Left cardiac atrium (tissue), 4 donors: ENCODE measurements at regions not wholly inside any gene's neighbourhood (a gene's known extent, or its start where the extent isn't known, plus 50 kb on each side); places are given as distances from the start of the nearest gene placed in this dataset.

Experiments
- ATAC-seq, 2 donors: fragments of 200-7000 bp; cut with Tn5 transposase; one replicate each; pipeline ENCODE4 v1.9.1; 2020; ENCODE audit warnings: mild to moderate bottlenecking in 2 of 2, moderate library complexity in 2 of 2
- DNase-seq: peaks from one replicate; pipeline ENCODE4 v3.0.0-alpha.2; 2020
- intact Hi-C, 2 donors: fragments of 100-400 bp; cut with DNase I; formaldehyde crosslinking; loops; one replicate each; pipeline versions ENCODE4 v1.14.1 to v1.15.1; 2022 to 2023
- donor health status: DM: no; HTN: yes; CAD: no.
- donor health status: DM: no; HTN: yes; CAD: no; lungs with severe emphysema.
- donor health status: DM: yes; HTN: yes; CAD: no.
- donor health status: Dilated cardiomyopathy.

GRCh38 chr5:23284656-23285055, 222.8 kb upstream of the PRDM9 start:
- no peak for ATAC-seq
- intact Hi-C loops = no loop called here
- DNase-seq = no peak

- DNase-seq (no peak), ATAC-seq (no peak)
- intact Hi-C loops = no loop called here
These were observed 233.2 kb upstream of the PRDM9 start for GRCh38 chr5:23274171-23274570.

- no peak for DNase-seq
- intact Hi-C loops = no loop called here
- ATAC-seq = no peak
These were observed 237.4 kb upstream of the PRDM9 start for GRCh38 chr5:23269981-23270380.

GRCh38 chr5:23268136-23268535, 239.3 kb upstream of the PRDM9 start:
- DNase-seq (no peak), ATAC-seq (no peak)
- intact Hi-C loops = no loop called here

GRCh38 chr5:23260621-23261020, 246.8 kb upstream of the PRDM9 start:
- intact Hi-C loops = no loop called here
- ATAC-seq = no peak
- no peak for DNase-seq

DNA sequence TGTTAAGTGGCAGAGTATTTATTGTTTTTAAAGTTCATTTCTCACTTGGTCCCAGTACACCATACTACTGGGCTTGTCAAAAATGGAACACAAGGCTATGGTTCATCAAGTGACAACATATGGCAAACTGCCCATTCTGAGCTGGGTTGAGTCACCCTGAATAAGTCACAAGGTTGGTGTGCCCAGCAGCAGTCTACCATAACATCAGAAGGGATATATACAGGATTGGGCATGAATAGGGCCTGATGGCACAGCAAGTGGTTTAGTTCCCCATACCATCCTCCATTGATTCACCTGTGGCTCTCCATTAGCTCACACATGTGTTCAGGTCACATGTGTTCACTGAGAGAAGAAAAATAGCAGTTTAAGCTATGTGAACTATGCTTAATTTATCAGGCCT, 249.8 kb upstream of the PRDM9 start:
- DNase-seq = no peak
- ATAC-seq = no peak
- intact Hi-C loops = no loop called here

DNA sequence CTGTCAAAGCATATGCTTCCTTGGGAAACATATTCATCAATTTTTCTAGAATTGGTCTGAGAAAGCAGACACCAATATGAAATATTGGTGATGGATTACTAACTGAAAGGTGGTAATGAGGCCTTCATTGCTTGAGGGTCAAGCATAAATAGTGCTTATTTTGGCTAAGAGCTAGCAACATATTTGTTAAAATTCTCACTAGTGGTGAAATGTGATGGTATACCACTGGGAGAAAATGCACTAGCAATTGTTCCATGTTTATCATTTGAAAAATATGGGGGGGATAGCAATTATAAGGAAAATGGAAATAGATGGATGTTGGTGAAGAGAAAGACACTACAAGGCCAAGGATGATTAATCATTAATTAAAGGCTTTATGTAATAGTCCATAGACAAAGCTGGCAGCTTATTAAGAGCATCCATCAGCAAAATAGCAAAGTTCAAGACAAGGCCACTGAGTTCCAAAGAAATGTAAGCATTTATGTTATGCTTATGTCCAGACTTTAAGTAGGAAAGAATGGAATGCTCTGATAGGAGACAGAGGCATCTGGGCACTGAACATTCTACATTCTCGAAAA, 253.7 kb upstream of the PRDM9 start:
- ATAC-seq (no peak), DNase-seq (no peak)
- intact Hi-C loops = no loop called here

- intact Hi-C loops = no loop called here
- no peak for ATAC-seq
- DNase-seq = no peak
These were observed 264.5 kb upstream of the PRDM9 start for GRCh38 chr5:23242891-23243290.

DNA sequence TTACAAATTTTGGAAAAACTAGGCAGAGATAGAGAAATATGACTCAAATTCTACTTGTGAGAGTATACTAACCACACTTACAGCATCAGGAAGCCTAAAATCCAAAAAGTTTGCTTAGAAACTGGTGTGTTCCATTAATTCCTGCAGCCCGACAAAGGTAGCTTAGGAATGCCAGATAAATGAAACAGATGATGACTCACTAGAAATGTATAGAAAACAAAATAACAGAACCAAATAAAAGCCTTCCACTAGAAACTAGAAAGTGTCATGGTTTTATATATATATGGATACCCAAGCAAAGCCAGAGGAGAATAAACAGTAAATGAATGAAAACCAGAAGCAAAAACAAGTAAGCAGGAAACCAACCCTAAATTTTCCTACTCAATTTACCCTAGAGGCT, 272.2 kb upstream of the PRDM9 start:
- ATAC-seq = no peak
- no peak for DNase-seq
- intact Hi-C loops = no loop called here

DNA sequence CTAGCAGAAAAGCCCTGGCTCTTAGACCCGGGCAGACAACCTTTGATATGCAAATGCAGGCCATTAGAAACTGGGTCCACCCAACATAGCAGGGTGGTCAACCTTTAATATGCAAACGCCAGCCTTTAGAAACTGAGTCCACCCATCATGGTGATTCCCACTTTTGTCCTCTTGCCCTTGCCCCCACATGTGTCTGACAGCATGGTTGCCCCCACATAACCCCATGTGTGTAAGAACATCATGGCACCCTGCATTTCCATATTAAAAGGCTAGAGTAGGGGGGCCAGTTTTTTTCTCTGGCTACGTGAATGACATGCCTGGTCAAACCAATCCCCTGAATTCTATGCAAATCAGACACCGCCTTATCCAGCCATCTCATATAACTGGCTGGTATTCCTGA, 273.2 kb upstream of the PRDM9 start:
- DNase-seq = no peak
- intact Hi-C loops = no loop called here
- no peak for ATAC-seq

DNA sequence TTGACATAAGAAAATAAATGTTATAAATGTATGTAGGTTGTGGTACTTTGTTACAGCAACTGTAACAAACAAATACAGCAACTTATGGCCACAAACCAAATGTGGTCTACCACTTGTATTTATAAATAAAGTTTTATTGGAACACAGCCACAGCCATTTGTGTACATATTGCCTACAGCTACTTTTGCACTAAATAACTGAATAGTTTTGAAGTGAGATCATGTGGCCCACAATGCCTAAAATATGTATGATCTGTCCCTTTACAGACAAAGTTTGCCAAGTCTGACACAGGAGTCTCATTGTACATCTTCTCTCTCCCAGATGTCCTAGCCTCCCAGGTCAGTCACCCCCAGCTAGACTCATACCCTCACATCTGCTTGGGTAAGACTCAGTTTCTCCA, 283.6 kb upstream of the PRDM9 start:
- intact Hi-C loops = no loop called here
- no peak for ATAC-seq
- no peak for DNase-seq

DNA sequence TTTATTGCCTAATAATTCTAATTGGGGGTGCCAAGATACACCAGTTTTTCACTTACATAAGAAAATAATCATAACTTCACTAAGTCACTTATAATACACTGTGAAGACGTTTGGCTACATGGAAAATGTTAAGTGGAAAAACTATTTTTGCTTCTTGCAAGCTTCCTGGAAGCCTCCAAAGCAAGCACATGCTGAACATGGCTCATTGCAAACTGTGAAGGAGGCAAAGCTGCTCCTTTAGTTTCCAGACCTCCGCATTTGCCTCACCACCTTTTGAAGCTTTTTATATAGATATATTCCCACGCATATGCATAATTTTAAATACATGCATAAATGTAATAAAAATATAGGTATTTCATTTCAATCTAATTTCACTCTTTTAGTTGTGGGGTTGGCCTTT, 285.6 kb upstream of the PRDM9 start:
- DNase-seq = no peak
- intact Hi-C loops = no loop called here

DNA sequence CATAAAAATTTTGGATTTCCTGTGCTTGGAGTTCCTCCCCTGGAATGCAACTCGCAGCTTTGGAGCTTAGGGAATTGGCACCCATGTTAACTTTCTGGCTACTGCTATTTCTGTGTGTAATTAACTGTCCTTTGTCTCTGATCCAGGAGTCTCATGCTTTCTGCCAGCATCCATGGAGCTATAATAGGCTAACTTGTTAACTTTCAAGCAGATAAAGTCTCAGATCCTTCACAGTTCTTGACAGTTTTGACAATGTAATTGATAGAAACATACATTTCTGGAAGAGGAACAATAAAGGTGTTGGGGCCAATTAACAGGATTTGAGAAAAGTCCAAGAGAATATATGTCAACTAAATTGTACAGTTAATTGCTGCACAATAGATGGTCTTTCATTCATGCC, 290.2 kb upstream of the PRDM9 start:
- ATAC-seq = no peak
- intact Hi-C loops = no loop called here
- DNase-seq = no peak

More for the DNA sequence above, 285.6 kb upstream of the PRDM9 start:
- ATAC-seq = no peak

GRCh38 chr5:23216345-23216744, 291.1 kb upstream of the PRDM9 start:
- ATAC-seq = no peak

GRCh38 chr5:23208959-23209431, 298.4 kb upstream of the PRDM9 start:
- peak in 1 of 2 donors; percentile 27 for ATAC-seq
- intact Hi-C loops = no loop called here
- DNase-seq = no peak

More at GRCh38 chr5:23216345-23216744, 291.1 kb upstream of the PRDM9 start:
- no peak for DNase-seq
- intact Hi-C loops = no loop called here

GRCh38 chr5:23204111-23204510, 303.3 kb upstream of the PRDM9 start:
- intact Hi-C loops = no loop called here
- DNase-seq (no peak), ATAC-seq (no peak)

GRCh38 chr5:23169660-23170416, 316.7 kb upstream of the CDH12 start:
- DNase-seq (no peak), ATAC-seq (no peak)
- intact Hi-C loops = no loop called here

DNA sequence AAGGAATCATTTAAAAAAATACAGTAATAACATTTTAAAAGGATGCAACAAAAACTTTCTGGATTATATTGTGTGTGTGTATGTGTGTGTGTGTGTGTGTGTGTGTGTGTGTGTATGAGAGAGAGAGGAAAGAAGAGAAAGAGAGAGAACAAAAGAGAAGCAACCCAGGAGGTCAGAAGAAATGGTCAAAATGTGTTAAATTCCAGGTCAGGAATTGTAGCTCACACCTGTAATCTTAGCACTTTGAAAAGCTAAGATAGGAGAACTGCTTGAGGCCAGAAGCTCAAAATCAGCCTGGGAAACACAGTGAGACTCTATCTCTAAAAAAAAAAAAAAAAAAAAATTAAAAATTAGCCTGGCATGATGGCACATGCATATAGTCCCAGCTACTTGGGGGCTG, 311.8 kb upstream of the CDH12 start:
- ATAC-seq (no peak), DNase-seq (no peak)
- intact Hi-C loops = no loop called here

GRCh38 chr5:23158179-23158578, 305.0 kb upstream of the CDH12 start:
- ATAC-seq (no peak), DNase-seq (no peak)
- intact Hi-C loops = no loop called here

GRCh38 chr5:23157716-23158115, 304.6 kb upstream of the CDH12 start:
- ATAC-seq (no peak), DNase-seq (no peak)
- intact Hi-C loops = no loop called here

- intact Hi-C loops = no loop called here
- ATAC-seq (no peak), DNase-seq (no peak)
These were observed 304.0 kb upstream of the CDH12 start for GRCh38 chr5:23157169-23157568.
